ENCODE measurements at regions not wholly inside any gene's neighbourhood (a gene's known extent, or its start where the extent isn't known, plus 50 kb on each side); places are given as distances from the start of the nearest gene placed in this dataset.
"Not testable (repeated sequence)": the region's sequence is repeated elsewhere in the genome, so short reads cannot be mapped to it uniquely, and the experiment has no call there.

GRCh38 chr20:50355590-50356524 is 154.3 kb upstream of the PTPN1 start:
- in situ Hi-C loops (cut with MboI; ENCODE audit: low sequenced_read_pairs) = no loop called here

GRCh38 chr20:50356525-50356885 is 153.7 kb upstream of the PTPN1 start:
- in situ Hi-C loops (cut with MboI; ENCODE audit: low sequenced_read_pairs) = no loop called here

GRCh38 chr20:50356962-50357782 is 153.0 kb upstream of the PTPN1 start:
- in situ Hi-C loops (cut with MboI; ENCODE audit: low sequenced_read_pairs) = no loop called here

- in situ Hi-C loops (cut with MboI; ENCODE audit: low sequenced_read_pairs) = no loop called here
Observed at GRCh38 chr20:50357783-50358161, 152.4 kb upstream of the PTPN1 start.

- in situ Hi-C loops (cut with MboI; ENCODE audit: low sequenced_read_pairs) = no loop called here
Observed at GRCh38 chr20:50358166-50358565, 152.0 kb upstream of the PTPN1 start.

- in situ Hi-C loops (cut with MboI; ENCODE audit: low sequenced_read_pairs) = no loop called here
Observed at GRCh38 chr20:50358971-50359370, 151.2 kb upstream of the PTPN1 start.

GRCh38 chr20:50359607-50360217 is 150.5 kb upstream of the PTPN1 start:
- in situ Hi-C loops (cut with MboI; ENCODE audit: low sequenced_read_pairs) = no loop called here

GRCh38 chr20:50360218-50360672 is 149.9 kb upstream of the PTPN1 start:
- in situ Hi-C loops (cut with MboI; ENCODE audit: low sequenced_read_pairs) = no loop called here

- in situ Hi-C loops (cut with MboI; ENCODE audit: low sequenced_read_pairs) = no loop called here
Observed at GRCh38 chr20:50360921-50361320, 149.3 kb upstream of the PTPN1 start.

GRCh38 chr20:50362177-50362576 is 148.0 kb upstream of the PTPN1 start:
- in situ Hi-C loops (cut with MboI; ENCODE audit: low sequenced_read_pairs) = not testable (repeated sequence)

GRCh38 chr20:50363027-50363426 is 147.2 kb upstream of the PTPN1 start:
- in situ Hi-C loops (cut with MboI; ENCODE audit: low sequenced_read_pairs) = no loop called here

GRCh38 chr20:50363479-50363878 is 146.7 kb upstream of the PTPN1 start:
- in situ Hi-C loops (cut with MboI; ENCODE audit: low sequenced_read_pairs) = no loop called here

- in situ Hi-C loops (cut with MboI; ENCODE audit: low sequenced_read_pairs) = no loop called here
Observed at GRCh38 chr20:50364542-50364941, 145.6 kb upstream of the PTPN1 start.

- in situ Hi-C loops (cut with MboI; ENCODE audit: low sequenced_read_pairs) = no loop called here
Observed at GRCh38 chr20:50366270-50367103, 143.7 kb upstream of the PTPN1 start.

- in situ Hi-C loops (cut with MboI; ENCODE audit: low sequenced_read_pairs) = no loop called here
Observed at GRCh38 chr20:50367104-50367674, 143.0 kb upstream of the PTPN1 start.

- in situ Hi-C loops (cut with MboI; ENCODE audit: low sequenced_read_pairs) = no loop called here
Observed at GRCh38 chr20:50367739-50368375, 142.3 kb upstream of the PTPN1 start.

GRCh38 chr20:50368386-50368785 is 141.8 kb upstream of the PTPN1 start:
- in situ Hi-C loops (cut with MboI; ENCODE audit: low sequenced_read_pairs) = no loop called here

- in situ Hi-C loops (cut with MboI; ENCODE audit: low sequenced_read_pairs) = no loop called here
Observed at GRCh38 chr20:50368813-50369224, 141.4 kb upstream of the PTPN1 start.

GRCh38 chr20:50369225-50370035 is 140.8 kb upstream of the PTPN1 start:
- in situ Hi-C loops (cut with MboI; ENCODE audit: low sequenced_read_pairs) = no loop called here
